ENCODE measurements at regions not wholly inside any gene's neighbourhood (a gene's known extent, or its start where the extent isn't known, plus 50 kb on each side); places are given as distances from the start of the nearest gene placed in this dataset.

- no peaks in the 10 kb centered on the region for H3K9me3 ChIP-seq (ENCODE audit: low read length)
- in situ Hi-C loops (cut with HindIII; ENCODE audit: extremely low pct_ligation_motif_present, low pct_unique_long_range_greater_than_20kb): no loop called here
- H3K4me3 ChIP-seq (replicated peaks in 1 of 3; ENCODE audit: insufficient read depth in 1 of 3, low read depth in 2 of 3, low read length in 3 of 3): no peak overlapping the region
- no peak for DNase-seq (ENCODE audit: low spot score)
- no peak for ATAC-seq
- ChIA-PET POLR2A (no interaction called here), CTCF (ENCODE audit: low intra/inter-chr PET ratio, low total read pairs) (no interaction called here)
- H3K9ac ChIP-seq (ENCODE audit: insufficient read depth, low read depth, low read length): no peak overlapping the region
- FAIRE-seq: no peak
- no peak overlapping the region for H3K27ac ChIP-seq (ENCODE audit: extremely low read length, insufficient read depth, low read length)
- intact Hi-C loops (cut with micrococcal nuclease; ENCODE audit: unreplicated experiment): no loop called here
- no peaks in the 10 kb centered on the region for H3K36me3 ChIP-seq (replicated peaks in 1 of 2; ENCODE audit: control insufficient read depth in 1 of 2, insufficient read depth in 2 of 2, low read length in 2 of 2)
- H3K4me1 ChIP-seq (ENCODE audit: insufficient read depth, low read length): peaks cover 56% of the 10 kb centered on the region
- no peaks in the 10 kb centered on the region for H3K27me3 ChIP-seq (ENCODE audit: control insufficient read depth in 1 of 2, insufficient read depth in 2 of 2, low read length in 2 of 2)
- 57% methylated on average over 7 of the region's 7 CpGs for WGBS (ENCODE audit: low lambda C conversion rate)
- TF ChIP-seq BRD4 (CRISPR knock-in tag; IDR thresholded peaks at IDR 0.05) (no peak), ZNF276 (CRISPR knock-in tag; IDR thresholded peaks at IDR 0.05; ENCODE audit: low read depth) (no peak), ZNF557 (CRISPR knock-in tag; IDR thresholded peaks at IDR 0.05) (no peak), KDM2A (CRISPR knock-in tag; IDR thresholded peaks at IDR 0.05; ENCODE audit: borderline replicate concordance, low read depth) (no peak), ZFP36L1 (CRISPR knock-in tag; IDR thresholded peaks at IDR 0.05) (no peak), MEIS1 (CRISPR knock-in tag; IDR thresholded peaks at IDR 0.05; ENCODE audit: borderline replicate concordance) (no peak), ZSCAN25 (CRISPR knock-in tag; IDR thresholded peaks at IDR 0.05) (no peak), ZNF430 (CRISPR knock-in tag; IDR thresholded peaks at IDR 0.05) (no peak), E2F2 (CRISPR knock-in tag; IDR thresholded peaks at IDR 0.05; ENCODE audit: borderline replicate concordance) (no peak), STAG1 (CRISPR knock-in tag; IDR thresholded peaks at IDR 0.05) (no peak)
- H4K20me1 ChIP-seq (ENCODE audit: insufficient read depth, low read length): no peaks in the 10 kb centered on the region
- H2AFZ ChIP-seq (ENCODE audit: low read length): no peak overlapping the region
- no peaks in the 10 kb centered on the region for H3K79me2 ChIP-seq (ENCODE audit: insufficient read depth, low read length)
- BruUV-seq (replicated peaks): no TSS peak
- no peak overlapping the region for H3K4me2 ChIP-seq (ENCODE audit: low read depth, low read length)
Measured at GRCh38 chr7:47672271-47672791, 90.4 kb upstream of the TNS3 start.

Measured in HepG2 (cell line).